GM19372 (cell line): ENCODE measurements at regions not wholly inside any gene's neighbourhood (a gene's known extent, or its start where the extent isn't known, plus 50 kb on each side); places are given as distances from the start of the nearest gene placed in this dataset.
"Not testable (repeated sequence)": the region's sequence is repeated elsewhere in the genome, so short reads cannot be mapped to it uniquely, and the experiment has no call there.

Experiments used
- ATAC-seq: cut with Tn5 transposase; IDR thresholded peaks from one replicate; pipeline ENCODE4 v1.9.1; 2021; ENCODE audit warnings: mild to moderate bottlenecking, low read depth, moderate library complexity; ENCODE audit not compliant: unreplicated experiment

DNA sequence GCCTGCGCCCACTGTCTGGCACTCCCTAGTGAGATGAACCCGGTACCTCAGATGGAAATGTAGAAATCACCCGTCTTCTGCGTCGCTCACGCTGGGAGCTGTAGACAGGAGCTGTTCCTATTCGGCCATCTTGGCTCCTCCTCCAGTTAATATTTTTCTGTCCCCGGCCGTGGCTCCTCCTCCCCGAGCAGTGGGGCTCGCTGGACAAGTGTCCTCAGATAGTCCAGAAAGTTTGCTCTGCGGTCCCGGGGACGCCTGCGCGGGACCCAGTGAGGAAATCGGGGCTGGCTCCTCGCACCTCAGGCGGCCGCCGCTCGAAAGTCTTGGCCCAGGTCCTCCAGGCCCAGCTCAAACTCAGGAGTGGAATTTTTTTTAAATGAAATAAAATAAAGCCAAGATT lies 749.3 kb upstream of the CHORDC1 start:
- ATAC-seq = not testable (repeated sequence)

DNA sequence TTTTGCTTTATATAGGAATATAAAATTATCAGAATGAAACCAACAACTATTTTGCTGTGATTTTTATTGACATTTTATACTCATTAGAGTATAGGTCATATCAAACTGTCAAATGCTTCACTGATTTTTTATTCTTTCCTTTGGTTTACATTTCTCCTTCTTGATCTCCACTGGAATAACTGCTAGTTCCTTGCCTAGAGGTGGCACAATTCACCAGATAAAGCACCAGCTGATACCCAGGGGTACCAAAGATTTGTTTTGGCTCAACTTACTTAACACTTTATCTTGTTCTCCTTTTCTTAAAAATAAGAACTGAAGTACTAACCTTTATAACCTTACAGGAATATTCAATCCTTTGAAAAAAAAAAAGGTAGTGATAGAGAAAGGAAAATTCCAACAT lies 725.1 kb upstream of the CHORDC1 start:
- no peak for ATAC-seq

DNA sequence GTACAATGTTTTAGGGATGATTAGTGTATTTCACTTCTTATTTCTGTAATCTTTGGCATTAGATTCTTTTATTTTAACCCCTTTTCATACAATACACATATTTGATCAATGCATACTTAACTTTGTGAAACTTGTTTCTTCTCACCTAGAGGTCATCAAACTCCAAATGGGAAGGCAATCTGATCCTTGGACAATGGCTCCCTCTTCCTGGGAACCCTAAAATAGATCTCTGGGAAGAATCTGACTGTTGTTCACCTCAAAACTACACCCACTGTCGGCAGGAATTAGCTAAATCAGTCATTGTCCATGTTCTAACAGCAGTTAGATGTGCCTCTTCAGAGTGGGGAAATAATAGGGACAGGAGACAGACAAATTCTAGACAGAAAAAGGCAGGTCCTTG lies 707.4 kb upstream of the CHORDC1 start:
- ATAC-seq = no peak

DNA sequence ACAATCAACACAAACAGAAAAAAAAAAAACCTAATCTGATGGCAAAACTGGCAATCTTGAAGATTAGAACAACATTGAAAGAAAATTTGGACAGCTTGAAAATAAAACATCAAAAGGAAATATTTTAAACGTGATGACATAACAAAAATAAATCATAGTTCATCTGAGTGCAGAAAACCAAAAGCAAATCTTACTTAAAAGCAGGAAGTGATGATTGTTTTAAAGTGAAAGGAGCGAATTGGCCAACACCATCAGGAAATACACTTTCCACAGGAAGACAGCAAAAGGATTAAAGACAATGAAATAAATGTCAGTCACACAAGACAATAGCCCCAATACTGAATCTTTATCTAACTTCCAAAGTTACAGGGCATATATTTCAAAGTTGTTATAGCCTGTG lies 696.5 kb upstream of the CHORDC1 start:
- ATAC-seq = no peak

DNA sequence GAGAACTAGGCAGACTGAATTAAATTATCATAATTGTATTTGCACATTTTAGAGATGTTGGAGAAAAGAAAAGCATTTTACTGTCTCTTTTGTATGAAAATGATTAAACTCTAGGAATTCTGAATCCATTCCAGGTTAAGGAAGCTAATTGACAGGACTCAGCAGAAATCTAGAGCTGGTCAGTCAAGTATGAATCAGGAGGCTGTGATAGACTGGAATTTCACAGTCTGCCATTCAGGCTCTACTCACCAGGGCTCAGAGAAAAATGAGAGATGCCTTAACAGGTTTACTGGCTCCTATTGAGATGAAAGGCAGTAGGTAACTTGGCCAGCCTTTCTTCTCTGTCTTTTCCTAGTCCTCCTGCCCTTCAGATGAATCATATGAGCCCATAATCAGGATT lies 693.9 kb upstream of the CHORDC1 start:
- ATAC-seq = no peak

DNA sequence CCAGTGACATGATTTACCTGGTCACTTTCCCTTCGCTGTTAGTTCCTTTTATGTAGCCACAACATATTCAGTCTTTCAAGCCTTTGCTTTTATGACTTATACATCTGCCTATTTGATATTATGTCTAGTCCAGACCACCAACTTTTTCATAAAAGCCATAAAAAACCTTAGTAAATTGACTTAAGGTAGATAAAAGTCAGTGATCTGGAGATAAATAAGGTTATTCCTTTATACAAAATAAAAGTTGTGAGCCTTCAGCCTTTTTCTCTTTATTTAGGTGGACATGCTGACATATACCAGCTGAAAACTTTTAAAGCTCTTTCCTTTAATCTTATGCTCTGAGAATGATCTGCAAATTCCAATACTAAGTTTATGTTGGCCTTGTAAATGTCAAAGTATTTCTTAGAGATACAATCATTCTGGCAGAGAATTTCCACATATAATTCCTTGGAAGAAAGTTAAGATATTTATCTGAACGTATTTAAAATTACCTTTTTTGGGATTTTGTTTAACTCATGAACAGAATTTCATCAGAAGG lies 690.4 kb upstream of the CHORDC1 start:
- no peak for ATAC-seq

DNA sequence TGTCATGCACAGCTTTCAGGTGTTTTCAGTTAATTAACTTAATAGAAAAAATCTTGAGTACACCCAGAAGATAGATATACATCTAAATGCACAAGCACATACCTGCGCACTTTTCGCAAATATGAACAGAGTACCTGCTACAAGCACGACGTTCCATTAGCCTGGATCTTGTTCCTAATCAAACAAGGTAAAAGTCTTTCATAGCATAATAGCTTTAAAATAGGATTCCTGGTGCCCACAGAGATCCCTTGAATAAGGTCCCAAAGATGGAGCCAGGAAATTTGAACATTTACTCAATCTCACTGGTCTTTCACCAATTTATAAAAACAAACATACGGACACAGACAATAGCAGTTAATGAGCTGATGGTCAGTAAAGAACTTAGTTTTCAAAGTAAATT lies 689.8 kb upstream of the CHORDC1 start:
- ATAC-seq = no peak

DNA sequence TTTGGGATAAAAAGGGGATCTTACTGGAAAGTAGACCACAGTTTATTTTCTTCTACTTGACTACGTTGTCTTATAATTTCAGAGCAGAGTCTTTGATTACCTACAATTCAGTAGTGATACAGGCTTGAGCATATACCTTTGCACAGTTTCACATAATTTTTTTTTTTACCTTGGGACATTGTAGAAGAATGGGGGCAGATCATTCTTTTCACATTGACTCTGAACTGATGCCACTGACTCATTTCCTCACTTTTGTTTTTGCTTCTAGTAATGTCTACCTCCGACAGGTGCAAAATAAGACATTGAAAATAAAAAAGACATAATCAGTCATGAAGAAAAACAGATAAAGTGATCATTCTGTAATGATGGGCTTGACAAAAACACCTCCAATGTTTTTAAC lies 688.3 kb upstream of the CHORDC1 start:
- no peak for ATAC-seq

DNA sequence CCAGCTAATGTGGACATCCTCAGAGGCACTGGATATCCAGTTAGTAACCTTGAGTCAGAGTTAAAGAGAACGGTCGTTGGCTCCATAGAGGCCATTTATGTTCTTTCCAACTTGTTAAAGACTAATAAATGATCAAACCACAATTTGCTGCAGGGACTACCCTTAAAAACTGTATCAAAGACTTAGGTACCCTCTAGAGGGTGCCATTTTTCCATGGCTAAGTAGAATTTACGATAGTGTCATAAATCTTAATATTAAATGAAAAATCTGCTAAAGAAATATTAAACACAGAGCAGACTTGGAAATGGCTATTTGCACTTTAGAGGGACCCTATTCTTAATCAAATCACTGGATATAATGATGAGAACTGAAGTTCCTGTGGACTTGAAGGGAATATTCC lies 685.2 kb upstream of the CHORDC1 start:
- ATAC-seq = no peak

DNA sequence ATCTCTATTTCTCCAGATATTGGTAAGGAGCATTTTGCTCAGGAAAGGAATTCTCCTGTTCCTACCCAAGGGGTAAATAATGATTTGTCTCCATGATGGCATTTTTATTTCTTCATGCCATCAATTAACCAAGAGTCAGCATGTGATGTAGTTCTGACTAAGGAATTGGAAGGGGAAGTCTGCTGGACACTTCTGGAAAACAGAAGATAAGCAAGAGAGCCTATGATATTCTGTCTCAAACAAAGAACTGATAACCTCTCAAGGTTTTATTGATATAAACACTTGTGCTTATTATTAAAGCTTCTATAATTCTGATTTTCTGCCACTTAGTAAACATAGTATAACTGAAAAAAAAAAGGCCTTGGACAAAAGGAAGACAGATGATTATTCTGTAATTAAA lies 673.0 kb upstream of the CHORDC1 start:
- ATAC-seq = no peak

DNA sequence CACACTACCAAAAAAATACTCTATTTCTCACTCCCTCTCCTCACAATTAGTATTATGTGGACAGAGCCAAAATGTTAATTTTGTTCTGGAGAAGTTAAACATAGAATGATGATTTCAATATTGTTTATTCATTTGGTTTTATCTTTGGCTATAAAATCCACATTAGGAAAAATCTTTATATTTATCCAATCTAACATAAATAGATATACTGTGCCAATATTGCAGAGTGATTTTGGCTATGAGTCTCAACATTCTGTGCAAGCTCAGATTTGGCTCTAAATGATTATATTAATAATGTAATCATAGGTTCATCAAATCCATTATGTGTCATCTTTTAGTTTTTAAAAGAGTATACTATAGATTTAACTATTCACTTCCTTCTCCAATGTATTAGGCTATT lies 667.5 kb upstream of the CHORDC1 start:
- ATAC-seq = no peak

DNA sequence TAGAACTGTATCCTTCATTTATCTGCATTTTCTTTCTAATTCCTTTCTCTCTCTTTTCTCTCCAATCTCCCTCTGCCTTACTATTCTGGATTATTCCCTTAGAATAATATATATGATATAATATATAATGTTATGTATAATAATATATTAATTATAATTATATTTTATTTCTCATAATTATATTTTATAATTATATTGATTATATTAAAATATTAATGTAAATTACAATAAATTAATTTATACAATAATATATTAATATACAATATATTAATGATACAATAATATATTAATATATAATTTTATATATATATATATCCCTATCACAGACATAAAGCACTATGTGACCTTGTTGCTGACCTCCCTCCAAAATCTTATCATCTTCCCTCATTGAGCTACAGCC lies 661.3 kb upstream of the CHORDC1 start:
- ATAC-seq = no peak

DNA sequence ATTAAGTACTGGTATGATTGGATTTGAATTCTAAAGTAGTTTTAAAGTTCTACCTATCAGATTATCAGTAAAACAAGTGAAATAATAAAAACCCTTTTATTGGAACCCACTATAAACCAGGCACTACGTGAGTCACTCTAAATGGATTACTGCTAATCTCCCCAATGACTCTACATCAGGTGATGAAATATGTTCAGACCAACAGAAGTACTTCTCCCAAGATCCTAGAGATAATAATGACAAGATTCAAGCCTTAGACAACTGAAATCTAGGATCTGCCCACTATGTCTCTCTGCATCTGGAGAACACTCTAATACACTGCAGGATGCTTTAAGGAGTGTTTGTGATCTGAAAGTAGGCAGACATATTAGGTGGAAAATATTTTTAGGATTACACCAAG lies 652.1 kb upstream of the CHORDC1 start:
- no peak for ATAC-seq

DNA sequence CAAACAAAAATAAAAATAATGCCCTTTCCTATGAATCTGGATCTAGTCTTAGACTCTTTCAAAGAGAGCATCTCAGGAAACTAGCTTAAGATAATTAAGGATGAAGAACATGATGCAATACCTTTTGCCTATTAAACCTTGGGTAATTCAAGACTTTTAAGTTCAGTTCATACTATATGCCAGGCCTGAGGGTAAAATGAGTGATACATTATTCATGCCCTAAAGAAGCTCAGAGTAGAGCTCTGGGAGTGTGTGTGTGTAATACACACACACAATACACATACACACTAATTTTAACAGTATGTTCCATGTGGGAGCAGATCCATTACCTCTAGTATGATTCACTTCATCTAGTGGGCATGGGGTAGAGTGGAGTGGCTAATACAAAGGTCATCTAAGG lies 651.4 kb upstream of the CHORDC1 start:
- ATAC-seq = no peak

DNA sequence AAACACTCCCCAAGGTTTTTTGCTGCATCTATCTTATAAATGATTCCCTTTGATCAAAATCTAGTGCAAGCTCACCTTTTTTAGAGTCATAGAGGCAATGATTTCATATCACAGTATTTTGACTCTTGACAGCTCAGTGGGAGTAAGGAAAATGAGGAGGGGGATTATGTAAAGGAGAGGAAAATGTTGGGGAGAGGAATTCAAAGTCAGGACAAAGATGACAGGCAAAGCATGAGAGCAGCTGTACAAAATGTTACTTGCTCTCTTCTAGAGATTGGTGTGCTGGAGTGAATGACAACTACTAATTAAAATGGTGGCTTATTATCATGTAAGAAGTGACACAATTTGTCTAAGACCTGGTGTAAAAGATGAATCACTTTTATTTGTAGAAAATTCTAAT lies 644.6 kb upstream of the CHORDC1 start:
- no peak for ATAC-seq

DNA sequence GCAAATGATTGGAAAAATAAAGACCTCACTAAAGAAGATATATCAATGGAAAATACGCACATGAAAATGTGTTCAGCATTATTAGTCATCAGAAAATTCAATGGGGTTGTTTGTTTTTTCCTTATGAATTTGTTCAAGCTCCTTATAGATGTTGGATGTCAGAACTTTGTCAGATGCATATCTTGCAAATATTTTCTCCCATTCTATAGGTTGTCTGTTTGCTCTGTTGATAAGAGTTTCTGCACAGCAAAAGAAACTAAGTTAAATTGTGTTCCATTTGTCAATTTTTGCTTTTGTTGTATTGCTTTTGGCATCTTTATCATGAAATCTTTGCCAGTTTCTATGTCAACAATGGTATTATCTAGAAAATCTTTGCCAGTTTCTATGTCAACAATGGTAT lies 633.9 kb upstream of the CHORDC1 start:
- no peak for ATAC-seq

DNA sequence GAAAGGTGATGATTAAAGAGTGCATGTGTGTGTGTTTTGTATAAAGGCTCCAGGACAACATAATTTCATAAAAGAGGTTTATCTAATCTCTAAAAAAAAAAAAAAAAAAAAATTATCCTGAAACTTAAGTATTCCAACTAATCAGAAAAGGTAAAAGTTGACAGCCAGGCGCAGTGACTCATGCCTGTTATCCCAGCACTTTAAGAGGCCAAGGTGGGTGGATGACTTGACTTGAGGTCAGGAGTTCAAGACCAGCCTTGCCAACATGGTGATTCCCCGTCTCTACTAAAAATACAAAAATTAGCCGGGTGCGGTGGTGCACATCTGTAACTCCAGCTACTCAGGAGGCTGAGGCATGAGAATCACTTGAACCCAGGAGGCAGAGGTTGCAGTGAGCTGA lies 632.7 kb upstream of the CHORDC1 start:
- no peak for ATAC-seq

DNA sequence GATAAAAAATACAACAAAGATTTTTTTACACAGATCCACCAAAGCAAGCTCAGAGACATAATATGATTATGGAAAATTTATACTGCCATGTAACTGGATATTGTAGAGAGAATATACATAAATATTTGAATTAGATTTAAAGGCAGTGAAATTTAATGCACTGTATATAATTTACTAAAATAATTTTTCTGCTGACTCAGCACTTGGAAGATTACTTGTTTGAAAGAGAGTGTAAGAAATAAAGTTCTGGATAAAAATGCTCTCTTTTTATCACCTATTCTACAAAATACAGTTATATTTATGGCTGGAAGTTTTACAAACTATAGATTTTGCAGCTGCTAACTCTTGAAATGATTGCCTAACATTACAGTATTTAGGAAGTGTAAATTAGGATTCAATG lies 628.3 kb upstream of the CHORDC1 start:
- ATAC-seq = no peak

DNA sequence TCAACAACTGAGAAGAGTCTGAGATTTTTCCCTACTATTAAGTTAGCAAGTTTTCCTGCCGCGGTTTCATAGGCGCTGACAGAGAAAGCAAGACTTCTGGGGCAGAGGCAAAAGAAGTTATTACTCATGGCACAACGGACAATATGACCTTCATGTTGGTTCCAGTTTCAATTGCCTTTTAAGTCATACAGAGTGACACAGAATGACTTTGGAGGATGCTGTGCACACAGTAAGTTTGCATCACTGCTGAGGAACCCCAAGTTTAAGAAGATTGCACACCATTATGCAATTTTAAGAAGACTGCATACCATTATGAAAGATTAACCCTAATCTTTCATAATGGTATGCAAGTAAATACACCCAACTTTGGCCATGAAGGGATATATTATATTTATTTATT lies 626.5 kb upstream of the CHORDC1 start:
- ATAC-seq = no peak

DNA sequence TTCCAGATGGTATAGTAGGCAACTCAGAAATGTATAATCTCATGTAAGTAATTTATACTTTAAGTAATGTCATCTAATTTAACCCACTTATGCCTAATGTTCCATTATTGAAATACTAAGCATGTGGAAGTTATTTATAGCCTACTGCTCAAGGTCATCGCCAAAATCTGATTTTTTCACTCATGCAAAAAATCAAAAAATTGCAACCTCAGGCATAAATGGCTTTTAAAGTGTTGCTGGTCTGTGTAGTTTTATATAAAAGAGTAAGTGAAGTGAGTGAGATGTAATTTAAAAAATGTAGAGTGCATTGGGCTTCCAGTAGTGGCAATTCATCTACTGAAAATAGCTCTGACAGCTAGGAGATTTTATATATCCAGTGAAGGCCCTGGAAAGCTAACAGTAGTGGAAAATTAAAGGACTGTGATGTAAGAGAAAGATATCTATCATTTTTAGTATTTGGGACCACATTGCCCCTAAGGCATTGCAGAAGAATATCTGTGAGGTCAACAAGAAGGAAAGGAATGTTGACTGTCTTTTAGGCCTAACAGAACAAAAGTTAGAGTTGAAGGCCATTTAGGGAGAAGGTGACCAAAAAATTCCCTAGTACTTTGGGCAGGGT lies 624.5 kb upstream of the CHORDC1 start:
- ATAC-seq = no peak

DNA sequence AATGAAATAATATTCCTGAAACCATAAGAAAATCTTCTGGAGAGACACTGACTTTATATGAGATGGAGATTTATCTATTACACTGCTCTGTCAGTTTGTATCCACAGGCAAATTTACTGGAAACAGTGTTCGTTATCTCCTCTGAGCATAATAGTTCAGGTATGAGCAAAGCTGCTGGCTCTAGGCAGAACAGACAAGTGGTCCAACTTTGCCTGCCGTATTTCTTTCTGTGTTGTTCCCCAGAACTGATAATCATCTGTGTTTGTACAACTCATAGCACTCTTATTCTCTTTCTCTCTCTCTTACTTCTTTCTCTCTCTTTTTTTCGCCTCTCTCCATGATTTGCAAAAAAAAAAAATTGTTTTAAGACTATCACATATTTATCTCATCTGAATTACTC lies 623.8 kb upstream of the CHORDC1 start:
- ATAC-seq = no peak

DNA sequence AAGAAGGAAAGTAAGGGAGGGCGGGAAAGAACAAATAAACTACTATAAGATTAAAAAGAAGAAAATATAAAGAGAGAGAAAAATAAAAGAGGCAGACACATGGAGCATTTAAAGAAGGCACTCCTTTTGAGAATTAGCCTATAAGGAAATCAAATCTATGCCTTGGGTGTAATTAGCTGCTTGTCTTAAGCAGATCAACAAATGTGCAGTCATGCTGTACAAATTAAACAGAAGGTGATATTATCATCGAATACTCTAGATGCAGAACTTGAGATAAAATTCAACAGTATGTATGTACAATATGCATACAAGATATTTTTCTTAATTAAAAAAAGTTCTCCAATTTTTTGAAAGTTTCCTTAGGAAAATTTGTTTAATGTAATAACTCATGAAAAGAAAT lies 623.0 kb upstream of the CHORDC1 start:
- ATAC-seq = no peak

DNA sequence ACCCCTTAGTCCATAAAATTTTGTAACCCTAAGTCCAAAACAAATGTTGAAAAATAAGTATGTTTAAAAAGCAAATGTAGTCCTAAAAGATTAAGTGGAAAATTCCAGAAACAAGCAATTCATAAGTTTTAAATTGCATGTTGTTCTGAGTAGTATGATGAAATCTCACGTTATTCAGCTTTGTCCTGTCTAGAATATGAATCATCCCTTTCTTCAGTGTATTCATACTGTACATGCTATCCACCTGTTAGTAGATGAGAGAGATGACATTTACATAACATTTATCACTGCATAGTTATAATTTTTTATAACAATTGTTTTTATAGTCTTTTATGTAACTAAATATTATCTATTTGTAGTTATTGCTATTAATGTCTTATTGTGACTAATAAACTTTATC lies 622.3 kb upstream of the CHORDC1 start:
- ATAC-seq = no peak
